HG02840 (cell line): ENCODE measurements at regions not wholly inside any gene's neighbourhood (a gene's known extent, or its start where the extent isn't known, plus 50 kb on each side); places are given as distances from the start of the nearest gene placed in this dataset.
"Not testable (repeated sequence)": the region's sequence is repeated elsewhere in the genome, so short reads cannot be mapped to it uniquely, and the experiment has no call there.

ENCODE experiments used
- ATAC-seq: cut with Tn5 transposase; IDR thresholded peaks from one replicate; pipeline ENCODE4 v1.9.1; 2021; ENCODE audit warnings: mild to moderate bottlenecking, moderate library complexity, moderate number of reproducible peaks; ENCODE audit not compliant: unreplicated experiment, low FRiP score

- no peak for ATAC-seq
These were observed 261.3 kb downstream of the PARM1 start for GRCh38 chr4:75194180-75194579.

GRCh38 chr4:75192182-75192581 lies 259.3 kb downstream of the PARM1 start:
- ATAC-seq = not testable (repeated sequence)

GRCh38 chr4:75189711-75190335 lies 256.9 kb downstream of the PARM1 start:
- no peak for ATAC-seq

- ATAC-seq = no peak
These were observed 248.2 kb downstream of the PARM1 start for GRCh38 chr4:75180790-75181776.

- ATAC-seq = no peak
These were observed 247.3 kb downstream of the PARM1 start for GRCh38 chr4:75180217-75180616.

GRCh38 chr4:75179510-75179909 lies 246.6 kb downstream of the PARM1 start:
- ATAC-seq = no peak

GRCh38 chr4:75172551-75172950 lies 239.6 kb downstream of the PARM1 start:
- peak; percentile 89 for ATAC-seq

- ATAC-seq = no peak
These were observed 236.5 kb downstream of the PARM1 start for GRCh38 chr4:75169427-75169826.

- ATAC-seq = no peak
These were observed 236.1 kb downstream of the PARM1 start for GRCh38 chr4:75169020-75169419.

GRCh38 chr4:75168548-75168947 lies 235.6 kb downstream of the PARM1 start:
- no peak for ATAC-seq

GRCh38 chr4:75165100-75165499 lies 232.2 kb downstream of the PARM1 start:
- not testable (repeated sequence) for ATAC-seq

GRCh38 chr4:75158451-75158850 lies 225.5 kb downstream of the PARM1 start:
- no peak for ATAC-seq

GRCh38 chr4:75154994-75155393 lies 222.1 kb downstream of the PARM1 start:
- no peak for ATAC-seq

GRCh38 chr4:75146223-75146622 lies 213.3 kb downstream of the PARM1 start:
- ATAC-seq = no peak

GRCh38 chr4:75144475-75144874 lies 211.6 kb downstream of the PARM1 start:
- ATAC-seq = no peak

GRCh38 chr4:75142850-75143249 lies 209.9 kb downstream of the PARM1 start:
- no peak for ATAC-seq

- ATAC-seq = no peak
These were observed 209.5 kb downstream of the PARM1 start for GRCh38 chr4:75142382-75142781.

- no peak for ATAC-seq
These were observed 208.2 kb downstream of the PARM1 start for GRCh38 chr4:75141162-75141561.

- ATAC-seq = no peak
These were observed 204.4 kb downstream of the PARM1 start for GRCh38 chr4:75137302-75137701.

- no peak for ATAC-seq
These were observed 202.3 kb downstream of the PARM1 start for GRCh38 chr4:75135068-75135825.

- not testable (repeated sequence) for ATAC-seq
These were observed 194.0 kb downstream of the PARM1 start for GRCh38 chr4:75126870-75127269.
